HepG2 (cell line): ENCODE measurements at regions not wholly inside any gene's neighbourhood (a gene's known extent, or its start where the extent isn't known, plus 50 kb on each side); places are given as distances from the start of the nearest gene placed in this dataset.

Experiments
- ATAC-seq: fragments of 200-7000 bp; cut with Tn5 transposase; 3 replicates; pipeline ENCODE4 v1.9.1; 2020; ENCODE audit warnings: mild to moderate bottlenecking, moderate library complexity
- BruUV-seq: library from RNA; stranded (reverse); fragments of 400-500 nt; replicated peaks from 2 replicates; lab custom pipeline; 2021; lab: Mats Ljungman, UMichigan
- CTCF ChIA-PET: fragments of 300-600 bp; formaldehyde crosslinking; extraction: SDS; loops from one replicate; lab custom pipeline; 2021; ENCODE audit warnings: low total read pairs, inconsistent platforms, low intra/inter-chr PET ratio; lab: Yijun Ruan, JAX
- POLR2A ChIA-PET: fragments of 350-600 bp; sonication (Branson Sonifier 250); formaldehyde crosslinking; loops from one replicate; lab custom pipeline; 2020; ENCODE audit warnings: antibody characterized with exemption, inconsistent platforms; lab: Yijun Ruan, JAX
- DNase-seq: peaks from one replicate; pipeline ENCODE4 v3.0.0-alpha.2; 2015; ENCODE audit warnings: low spot score
- FAIRE-seq: peaks from 3 replicates; lab custom pipeline; 2011; peaks lifted over from hg19 to GRCh38; lab: Jason Lieb, UNC
- H2AFZ ChIP-seq: one replicate; pipeline ENCODE4 v1.6.1; 2011; ENCODE audit warnings: low read length, inconsistent platforms
- H3K27ac ChIP-seq: fragments of 300-600 bp; 3 replicates; pipeline ENCODE4 v1.8.0; 2011; ENCODE audit warnings: mixed run types, mild to moderate bottlenecking, mixed read lengths, low read length, inconsistent platforms; ENCODE audit not compliant: insufficient read depth; ENCODE audit errors: extremely low read length
- H3K27me3 ChIP-seq, 2 experiments: fragments of 200-600 bp in 1 of 2; 2 replicates in 1 of 2; 3 replicates in 1 of 2; pipeline versions ENCODE4 v1.6.0 to v1.8.0; 2011; ENCODE audit warnings: low read length in 2 of 2, mild to moderate bottlenecking in 2 of 2, moderate library complexity in 2 of 2, inconsistent platforms in 1 of 2; ENCODE audit not compliant: insufficient read depth in 2 of 2, control insufficient read depth in 1 of 2
- H3K36me3 ChIP-seq, 2 experiments: fragments of 200-600 bp in 1 of 2; replicated peaks in 1 of 2; 2 replicates in 1 of 2; 3 replicates in 1 of 2; pipeline versions ENCODE4 v1.5.1 to v1.8.0; 2011; ENCODE audit warnings: low read length in 2 of 2, inconsistent platforms in 1 of 2; ENCODE audit not compliant: insufficient read depth in 2 of 2, control insufficient read depth in 1 of 2
- H3K4me1 ChIP-seq: 2 replicates; pipeline ENCODE4 v1.5.1; 2012; ENCODE audit warnings: low read length, inconsistent platforms; ENCODE audit not compliant: insufficient read depth
- H3K4me2 ChIP-seq: 2 replicates; pipeline ENCODE4 v1.6.0; 2011; ENCODE audit warnings: low read depth, low read length, inconsistent platforms
- H3K4me3 ChIP-seq, 3 experiments: fragments of 200-600 bp in 1 of 3; sonication (generic), shearing (Covaris generic) in 1 of 3; replicated peaks in 1 of 3; 2 replicates each; pipeline ENCODE4 v1.5.1; 2011 to 2016; ENCODE audit warnings: low read length in 3 of 3, inconsistent platforms in 2 of 3, low read depth in 2 of 3, mild to moderate bottlenecking in 2 of 3, control low read depth in 1 of 3, mixed read lengths in 1 of 3; ENCODE audit not compliant: insufficient read depth in 1 of 3
- H3K79me2 ChIP-seq: one replicate; pipeline ENCODE4 v1.6.1; 2011; ENCODE audit warnings: low read length, inconsistent platforms; ENCODE audit not compliant: insufficient read depth
- H3K9ac ChIP-seq: 2 replicates; pipeline ENCODE4 v1.6.0; 2011; ENCODE audit warnings: mild to moderate bottlenecking, low read depth, low read length, inconsistent platforms; ENCODE audit not compliant: insufficient read depth
- H3K9me3 ChIP-seq: 2 replicates; pipeline ENCODE4 v1.5.1; 2012; ENCODE audit warnings: mild to moderate bottlenecking, low read length
- H4K20me1 ChIP-seq: 2 replicates; pipeline ENCODE4 v1.6.0; 2011; ENCODE audit warnings: inconsistent platforms, mild to moderate bottlenecking, low read length, moderate library complexity; ENCODE audit not compliant: insufficient read depth
- DNMT3B ChIP-seq: conservative IDR thresholded peaks from 2 replicates; pipeline ENCODE4 v1.6.1; 2016; ENCODE audit warnings: missing biosample characterization, control low read depth
- DRAP1 ChIP-seq: IDR thresholded peaks from 2 replicates; pipeline ENCODE4 v1.6.1; 2016; ENCODE audit warnings: missing genetic modification reagents, missing compliant biosample characterization
- FOXM1 ChIP-seq: sonication (generic); formaldehyde crosslinking; IDR thresholded peaks from 2 replicates; pipeline ENCODE4 v1.5.0; 2020; ENCODE audit warnings: missing genetic modification reagents
- MAF1 ChIP-seq: sonication (generic); formaldehyde crosslinking; IDR thresholded peaks from 2 replicates; pipeline ENCODE4 v1.5.0; 2020; ENCODE audit warnings: missing genetic modification reagents, borderline replicate concordance
- MEF2D ChIP-seq: sonication (generic); formaldehyde crosslinking; IDR thresholded peaks from 2 replicates; pipeline ENCODE4 v1.5.1; 2020; ENCODE audit warnings: mild to moderate bottlenecking, missing genetic modification reagents
- NFAT5 ChIP-seq: sonication (generic); formaldehyde crosslinking; IDR thresholded peaks from 2 replicates; pipeline ENCODE4 v1.4.0; 2020; ENCODE audit warnings: missing genetic modification reagents
- NFKBIZ ChIP-seq: IDR thresholded peaks from 2 replicates; pipeline ENCODE4 v1.6.1; 2018; ENCODE audit warnings: missing genetic modification reagents, missing compliant biosample characterization
- RBM39 ChIP-seq: fragments of 200-400 bp; formaldehyde crosslinking; IDR thresholded peaks from one replicate; pipeline ENCODE4 v1.6.1; 2018; ENCODE audit warnings: antibody characterized with exemption, mild to moderate bottlenecking, low read depth, low read length; ENCODE audit not compliant: poor library complexity, severe bottlenecking
- ZBTB42 ChIP-seq: sonication (generic); formaldehyde crosslinking; IDR thresholded peaks from 2 replicates; pipeline ENCODE4 v1.5.0; 2020; ENCODE audit warnings: mild to moderate bottlenecking, missing genetic modification reagents
- ZFP36L1 ChIP-seq: sonication (generic); formaldehyde crosslinking; IDR thresholded peaks from 2 replicates; pipeline ENCODE4 v1.8.0; 2022; ENCODE audit warnings: mild to moderate bottlenecking, missing genetic modification reagents, moderate library complexity
- ZNF530 ChIP-seq: sonication (generic); formaldehyde crosslinking; IDR thresholded peaks from 2 replicates; pipeline ENCODE4 v1.5.0; 2020; ENCODE audit warnings: low read depth, mild to moderate bottlenecking, missing genetic modification reagents
- ZNF557 ChIP-seq: sonication (generic); formaldehyde crosslinking; IDR thresholded peaks from 2 replicates; pipeline ENCODE4 v1.4.0; 2020; ENCODE audit warnings: missing genetic modification reagents
- WGBS: methylation state at CpG from one replicate; pipeline ENCODE4 v1.1.6; 2017; ENCODE audit warnings: low lambda C conversion rate; 5-methylcytosine and 5-hydroxymethylcytosine counted together
- in situ Hi-C: cut with HindIII; loops from 2 replicates; pipeline ENCODE4 v1.10.0; 2017; ENCODE audit warnings: low pct_unique_long_range_greater_than_20kb; ENCODE audit not compliant: extremely low pct_ligation_motif_present
- intact Hi-C: fragments of 100-400 bp; cut with micrococcal nuclease; formaldehyde crosslinking; loops from one replicate; pipeline ENCODE4 v1.10.0; 2022; ENCODE audit not compliant: unreplicated experiment

- Histone ChIP-seq H3K79me2 (no peaks in the 10 kb centered on the region), H3K36me3 (no peaks in the 10 kb centered on the region), H2AFZ (no peak overlapping the region), H3K4me1 (no peaks in the 10 kb centered on the region), H3K9me3 (no peaks in the 10 kb centered on the region), H4K20me1 (no peaks in the 10 kb centered on the region), H3K27me3 (no peaks in the 10 kb centered on the region), H3K9ac (no peak overlapping the region), H3K27ac (no peak overlapping the region), H3K4me2 (no peak overlapping the region), H3K4me3 (no peak overlapping the region)
- ChIA-PET POLR2A (no interaction called here), CTCF (interaction anchor here (1.7 kb wide), 1 partner anchor 1025 kb away, joined by 7 read pairs; no protein-coding TSS in a partner anchor)
- in situ Hi-C loops, result loop anchor here (25.0 kb wide), 2 partner anchors 1029 to 1229 kb away; no protein-coding TSS in a partner anchor
- ATAC-seq, result no peak
- TF ChIP-seq MAF1 (CRISPR knock-in tag) (no peak), ZBTB42 (CRISPR knock-in tag) (no peak), ZNF557 (CRISPR knock-in tag) (no peak), NFKBIZ (CRISPR knock-in tag) (no peak), ZNF530 (CRISPR knock-in tag) (no peak), MEF2D (no peak), NFAT5 (CRISPR knock-in tag) (no peak), DRAP1 (no peak), DNMT3B (no peak), ZFP36L1 (CRISPR knock-in tag) (no peak), RBM39 (no peak), FOXM1 (CRISPR knock-in tag) (no peak)
- no peak for FAIRE-seq
- intact Hi-C loops, result loop anchor here (10.0 kb wide), 1 partner anchor 312 kb away; no protein-coding TSS in a partner anchor
- DNase-seq, result no peak
- WGBS, result 2% methylated on average over 3 of the region's 3 CpGs
- no TSS peak for BruUV-seq
These were observed 200.5 kb upstream of the DCN start for GRCh38 chr12:91383099-91383498.
